Pancreas (tissue), 10 donors: ENCODE measurements at regions not wholly inside any gene's neighbourhood (a gene's known extent, or its start where the extent isn't known, plus 50 kb on each side); places are given as distances from the start of the nearest gene placed in this dataset.
A peak's percentile ranks its signal among the peaks of the same experiment; 100 is the strongest.

Experiments used
- ATAC-seq, 4 donors: fragments of 200-7000 bp; cut with Tn5 transposase; one replicate each; pipeline versions ENCODE4 v1.8.0 to v1.9.1; 2020; ENCODE audit warnings: mild to moderate bottlenecking in 4 of 4, moderate library complexity in 4 of 4
- DNase-seq, 6 donors: peaks; one replicate each; pipeline ENCODE4 v3.0.0-alpha.2; 2020
- FAIRE-seq: peaks from 2 replicates; lab custom pipeline; 2012; peaks lifted over from hg19 to GRCh38; lab: Jason Lieb, UNC
- H3K27ac ChIP-seq, 4 donors: fragments of 200-600 bp; sonication (generic); 1 replicate in 3 of 4; 2 replicates in 1 of 4; pipeline versions ENCODE4 v1.5.0 to v1.8.0; 2020
- H3K27me3 ChIP-seq, 4 donors: fragments of 200-600 bp; one replicate each; pipeline ENCODE4 v1.8.0; 2021
- H3K36me3 ChIP-seq, 3 donors: fragments of 200-600 bp; sonication (generic) in 1 of 3; one replicate each; pipeline versions ENCODE4 v1.5.0 to v1.8.0; 2020 to 2021
- H3K4me1 ChIP-seq, 3 donors: fragments of 200-600 bp; one replicate each; pipeline ENCODE4 v1.8.0; 2021
- H3K4me3 ChIP-seq, 4 donors: fragments of 200-600 bp; sonication (generic) in 2 of 4; one replicate each; pipeline versions ENCODE4 v1.5.0 to v1.8.0; 2020 to 2021
- H3K9me3 ChIP-seq, 4 donors: fragments of 200-600 bp; one replicate each; pipeline ENCODE4 v1.8.0; 2021
- WGBS, 2 donors: extraction: QIAGEN DNeasy Blood & Tissue Kit; methylation state at CpG; one replicate each; pipeline ENCODE4 v1.1.7; 2013; 5-methylcytosine and 5-hydroxymethylcytosine counted together
- intact Hi-C, 3 donors: fragments of 100-400 bp; cut with DNase I; formaldehyde crosslinking; loops; one replicate each; pipeline versions ENCODE4 v1.11.1 to v1.14.2; 2022
- TF ChIP-seq, protein P1 (sequence below), 4 donors: fragments of 200-600 bp; sonication (generic) in 3 of 4; IDR thresholded peaks; one replicate each; pipeline versions ENCODE4 v1.5.0 to v1.8.0; 2021; ENCODE audit warnings: antibody characterized with exemption in 4 of 4
- donor health status: healthy with polysubstance abuse.
- donor health status: DM: no; HTN: no; CAD: no; lungs with moderate emphysema.
- donor health status: DM: no; HTN: no; CAD: no.
- donor health status: control.
- donor health status: control.
- donor health status: Bipolar disorder and iron deficiency.
- donor health status: DM: yes; HTN: yes; CAD: no.
- donor health status: DM: no; HTN: no; CAD: no.
- donor health status: DM: no; HTN: no; CAD: no.
- donor health status: DM: yes; HTN: yes; CAD: no.

DNA sequence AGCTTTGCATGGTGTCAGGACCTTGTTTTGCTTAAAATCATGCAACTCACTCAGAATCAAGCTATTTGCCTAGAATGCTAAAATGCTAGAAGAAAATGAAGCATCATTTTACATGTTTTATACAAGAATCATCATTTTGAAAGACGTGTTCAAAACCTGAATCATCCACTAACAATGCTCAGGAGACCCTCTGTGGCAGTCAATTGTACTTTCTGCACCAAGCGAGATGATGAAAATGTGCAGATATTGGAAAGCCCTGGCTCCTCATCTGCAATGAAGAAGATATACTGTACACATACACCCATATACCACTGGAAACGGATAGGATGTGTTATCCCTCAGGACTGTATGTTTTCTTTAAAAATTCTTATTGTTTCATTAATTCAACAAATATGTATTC is 92.7 kb downstream of the DYRK2 start:
- Histone ChIP-seq H3K4me1 (no peaks in the 10 kb centered on the region), H3K27me3 (no peaks in the 10 kb centered on the region), H3K4me3 (no peak overlapping the region), H3K27ac (no peak overlapping the region), H3K9me3 (no peaks in the 10 kb centered on the region), H3K36me3 (no peaks in the 10 kb centered on the region)
- 88 to 92% methylated on average over 3 of the region's 3 CpGs for WGBS, 2 donors
- FAIRE-seq (no peak), ATAC-seq (no peak), DNase-seq (no peak)
- intact Hi-C loops, result no loop called here
- TF ChIP-seq, protein P1, sequence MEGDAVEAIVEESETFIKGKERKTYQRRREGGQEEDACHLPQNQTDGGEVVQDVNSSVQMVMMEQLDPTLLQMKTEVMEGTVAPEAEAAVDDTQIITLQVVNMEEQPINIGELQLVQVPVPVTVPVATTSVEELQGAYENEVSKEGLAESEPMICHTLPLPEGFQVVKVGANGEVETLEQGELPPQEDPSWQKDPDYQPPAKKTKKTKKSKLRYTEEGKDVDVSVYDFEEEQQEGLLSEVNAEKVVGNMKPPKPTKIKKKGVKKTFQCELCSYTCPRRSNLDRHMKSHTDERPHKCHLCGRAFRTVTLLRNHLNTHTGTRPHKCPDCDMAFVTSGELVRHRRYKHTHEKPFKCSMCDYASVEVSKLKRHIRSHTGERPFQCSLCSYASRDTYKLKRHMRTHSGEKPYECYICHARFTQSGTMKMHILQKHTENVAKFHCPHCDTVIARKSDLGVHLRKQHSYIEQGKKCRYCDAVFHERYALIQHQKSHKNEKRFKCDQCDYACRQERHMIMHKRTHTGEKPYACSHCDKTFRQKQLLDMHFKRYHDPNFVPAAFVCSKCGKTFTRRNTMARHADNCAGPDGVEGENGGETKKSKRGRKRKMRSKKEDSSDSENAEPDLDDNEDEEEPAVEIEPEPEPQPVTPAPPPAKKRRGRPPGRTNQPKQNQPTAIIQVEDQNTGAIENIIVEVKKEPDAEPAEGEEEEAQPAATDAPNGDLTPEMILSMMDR (IDR thresholded peaks at IDR 0.05), result no peak

DNA sequence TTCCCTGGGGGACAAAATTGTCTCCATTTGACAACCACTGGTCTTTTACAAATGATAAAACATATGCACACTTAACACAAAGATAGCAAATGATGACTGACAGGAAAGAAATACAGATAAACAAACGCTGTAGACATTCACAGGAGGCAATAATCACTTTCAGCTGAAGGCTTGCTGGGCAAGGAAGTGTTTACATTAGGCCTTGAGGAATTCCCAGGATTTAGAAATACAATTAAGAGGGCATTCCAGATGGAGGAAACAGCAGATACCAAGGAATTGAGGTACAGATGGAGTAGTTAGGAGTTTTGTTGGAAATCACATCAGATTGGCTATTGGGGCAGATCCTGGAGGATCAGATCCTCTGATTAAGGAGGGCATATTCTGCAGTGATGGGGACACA is 93.9 kb downstream of the DYRK2 start:
- Histone ChIP-seq H3K4me3 (no peak overlapping the region), H3K27me3 (no peaks in the 10 kb centered on the region), H3K36me3 (no peaks in the 10 kb centered on the region), H3K9me3 (no peaks in the 10 kb centered on the region), H3K4me1 (peaks cover 6 to 10% (median 8%) of the 10 kb centered on the region in 3 donors), H3K27ac (no peak overlapping the region)
- intact Hi-C loops, result no loop called here
- no peak for ATAC-seq
- TF ChIP-seq, protein P1 (IDR thresholded peaks at IDR 0.05), result no peak
- 7 to 13% methylated on average over 1 of the region's 1 CpG for WGBS, 2 donors
- no peak for FAIRE-seq
- no peak for DNase-seq

DNA sequence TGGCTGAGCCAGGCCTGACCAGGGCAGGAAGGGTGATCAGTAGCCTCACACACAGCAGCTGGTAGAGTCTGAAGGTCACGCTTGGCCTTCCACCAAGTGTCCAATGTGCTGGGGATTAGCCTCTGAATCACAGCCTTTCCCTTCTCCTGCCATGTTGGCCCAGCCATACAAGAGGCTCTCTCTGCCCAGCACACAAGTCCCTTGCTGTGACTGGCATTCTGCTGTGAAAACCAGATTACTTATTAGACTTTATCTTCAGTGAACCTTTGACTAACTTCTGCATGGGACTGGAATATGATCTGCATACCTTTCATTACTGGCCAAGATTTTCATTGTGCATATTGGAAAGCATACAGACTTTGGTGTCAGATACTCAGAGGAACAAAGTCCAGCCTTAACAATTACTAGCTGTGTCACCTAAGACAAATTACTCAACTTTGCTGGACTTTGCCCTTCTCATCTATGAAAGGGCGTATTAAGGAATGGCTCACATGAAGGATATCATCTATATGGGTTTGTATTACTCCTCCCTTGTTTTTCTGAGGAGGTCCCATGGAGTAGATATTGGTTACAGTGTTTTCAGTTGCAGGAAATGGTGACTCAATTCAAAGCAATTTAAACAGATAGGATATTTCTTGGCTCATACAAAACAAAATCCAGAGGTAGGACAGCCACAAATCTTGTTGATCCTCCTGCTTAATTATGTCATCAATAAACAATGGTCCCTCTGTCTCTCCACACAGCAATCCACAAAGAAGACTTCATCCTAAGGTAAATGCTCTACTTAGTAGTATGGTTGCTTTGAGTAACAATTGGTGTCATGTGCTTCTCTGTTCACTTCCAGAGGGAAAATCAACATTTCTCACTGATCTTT is 99.6 kb downstream of the DYRK2 start:
- WGBS, 2 donors, result 11 to 24% methylated on average over 2 of the region's 2 CpGs
- peaks cover 14 to 22% (median 19%) of the 10 kb centered on the region in 3 donors for H3K4me1 ChIP-seq
- no peak overlapping the region for H3K4me3 ChIP-seq
- no peaks in the 10 kb centered on the region for H3K9me3 ChIP-seq
- intact Hi-C loops, result no loop called here
- H3K27ac ChIP-seq, result peak overlapping the region; percentile 30 to 78 (median 60)
- H3K27me3 ChIP-seq, result no peaks in the 10 kb centered on the region
- FAIRE-seq (peak; percentile 80), ATAC-seq (peak; percentile 89 to 93 (median 92)), DNase-seq (peak; percentile 69 to 87 (median 81))
- TF ChIP-seq, protein P1 (IDR thresholded peaks at IDR 0.05), result no peak
- H3K36me3 ChIP-seq, result no peaks in the 10 kb centered on the region

DNA sequence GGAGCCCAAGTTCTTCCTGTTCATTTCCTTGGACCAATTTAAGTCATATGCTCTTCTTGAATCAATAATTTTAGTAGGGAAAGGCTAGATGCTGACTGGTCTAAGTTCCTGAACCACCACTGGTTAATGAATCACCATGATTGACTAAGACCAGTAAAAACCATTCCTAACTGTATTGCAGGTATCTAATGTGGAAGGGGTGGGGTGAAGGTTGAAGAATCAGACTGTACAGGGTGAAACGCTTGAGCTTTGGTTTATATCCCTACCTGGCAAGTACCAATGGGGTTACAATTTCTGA is 100.1 kb downstream of the DYRK2 start:
- TF ChIP-seq, protein P1 (IDR thresholded peaks at IDR 0.05), result no peak

More for the DNA sequence above, 100.1 kb downstream of the DYRK2 start:
- H3K27ac ChIP-seq, result peak overlapping the region; percentile 3 to 78 (median 45)
- 48 to 58% methylated on average over 1 of the region's 1 CpG for WGBS, 2 donors
- no peak overlapping the region for H3K4me3 ChIP-seq
- intact Hi-C loops, result no loop called here
- no peaks in the 10 kb centered on the region for H3K27me3 ChIP-seq
- peaks cover 14 to 22% (median 19%) of the 10 kb centered on the region in 3 donors for H3K4me1 ChIP-seq
- no peak for FAIRE-seq
- H3K36me3 ChIP-seq, result no peaks in the 10 kb centered on the region
- DNase-seq, result no peak
- no peaks in the 10 kb centered on the region for H3K9me3 ChIP-seq
- peak in 3 of 4 donors; percentile 14 to 26 (median 20) for ATAC-seq
